CD4-positive, alpha-beta T cell treated with Interleukin-10 for 1 hour (primary cell): ENCODE measurements at regions not wholly inside any gene's neighbourhood (a gene's known extent, or its start where the extent isn't known, plus 50 kb on each side); places are given as distances from the start of the nearest gene placed in this dataset.
"Not testable (repeated sequence)": the region's sequence is repeated elsewhere in the genome, so short reads cannot be mapped to it uniquely, and the experiment has no call there.

Source experiments
- DNase-seq: peaks from one replicate; pipeline ENCODE4 v3.0.0-alpha.2; 2020

DNA sequence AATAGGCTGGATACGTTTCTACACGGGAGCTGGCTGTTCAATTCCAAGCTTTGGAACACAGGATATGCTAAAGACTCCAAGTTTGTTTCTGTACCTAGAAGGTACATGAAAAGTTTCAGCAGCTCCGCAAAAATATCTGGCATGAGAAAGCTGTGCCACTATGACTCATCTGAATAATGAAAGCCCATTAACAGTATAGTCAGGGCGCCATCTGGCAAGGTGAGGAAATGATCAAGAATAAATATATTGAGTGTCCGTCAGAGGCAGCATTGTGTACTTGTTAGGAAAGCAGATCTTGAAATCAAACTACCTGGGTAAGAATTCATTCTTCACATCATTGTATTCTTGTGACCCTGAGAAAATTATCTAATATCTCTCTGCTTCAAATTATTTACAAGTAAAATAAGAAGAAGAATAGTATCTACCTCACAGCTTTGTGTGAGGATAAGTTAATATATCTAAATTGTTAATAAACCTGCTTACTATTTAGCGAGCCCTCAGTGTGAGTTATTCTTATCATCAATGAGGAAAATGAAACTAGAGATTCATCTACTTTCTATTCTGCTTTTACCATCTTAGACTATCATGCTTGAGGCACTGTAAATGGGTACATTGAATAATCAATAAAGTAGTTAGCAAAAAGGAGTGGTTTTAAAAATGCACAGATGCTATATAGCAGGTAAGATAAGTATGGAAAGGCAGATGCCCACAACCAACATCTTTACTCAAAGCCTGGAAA, 53.5 kb downstream of the FSCB start:
- no peak for DNase-seq

DNA sequence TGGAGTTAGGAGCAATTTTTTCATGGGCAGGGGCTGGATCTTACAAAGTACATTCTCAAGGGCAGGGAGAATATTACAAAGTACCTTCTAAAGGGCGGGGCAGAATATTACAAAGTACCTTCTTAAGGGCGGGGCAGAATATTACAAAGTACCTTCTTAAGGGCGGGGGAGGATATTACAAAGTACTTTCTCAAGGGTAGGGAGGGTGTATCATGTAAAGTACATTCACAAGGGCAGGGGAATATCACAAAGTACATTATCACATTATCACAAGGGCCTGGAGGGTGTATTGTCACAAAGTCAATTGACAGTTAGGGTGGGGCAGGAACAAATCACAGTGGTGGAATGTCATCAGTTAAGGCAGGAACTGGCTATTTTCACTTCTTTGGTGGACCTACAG, 56.9 kb downstream of the FSCB start:
- DNase-seq: not testable (repeated sequence)

DNA sequence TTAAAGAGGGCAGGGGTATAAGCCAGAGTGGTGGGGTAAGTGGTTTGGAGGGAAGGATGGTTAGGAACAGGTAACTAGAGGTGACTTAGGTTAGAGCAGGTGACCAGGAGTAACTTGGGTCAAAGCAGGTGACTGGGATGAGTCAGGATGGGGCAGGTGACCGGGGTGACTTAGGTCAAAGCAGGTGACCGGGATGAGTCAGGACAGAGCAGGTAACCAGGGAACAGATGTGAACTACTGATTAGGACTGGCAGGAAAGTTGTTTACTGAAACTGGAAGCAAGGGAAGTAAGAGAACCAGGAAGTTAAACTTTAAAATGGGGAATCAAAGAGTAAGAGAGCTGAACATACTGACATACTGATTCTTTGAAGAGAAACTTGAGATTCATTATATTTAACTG, 57.4 kb downstream of the FSCB start:
- no peak for DNase-seq

DNA sequence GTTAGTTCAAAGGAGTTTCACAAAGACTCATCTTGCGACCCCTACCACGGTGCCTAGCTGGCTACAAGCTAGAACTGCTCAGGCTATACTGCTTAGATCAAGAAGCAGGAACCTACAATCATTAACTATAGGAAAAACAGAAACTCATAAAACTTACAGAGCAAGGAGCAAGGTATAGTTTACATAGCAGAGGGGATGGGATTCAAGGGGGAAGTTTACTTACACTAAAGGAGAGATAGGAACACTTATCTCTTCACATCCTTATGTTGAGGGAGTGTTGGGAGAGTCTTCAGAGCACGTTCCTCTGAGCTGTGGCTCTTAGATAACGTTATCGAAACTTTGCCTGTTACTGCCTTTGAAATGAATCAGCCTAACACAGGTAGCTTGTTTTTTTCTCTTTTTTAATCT, 58.1 kb downstream of the FSCB start:
- no peak for DNase-seq

DNA sequence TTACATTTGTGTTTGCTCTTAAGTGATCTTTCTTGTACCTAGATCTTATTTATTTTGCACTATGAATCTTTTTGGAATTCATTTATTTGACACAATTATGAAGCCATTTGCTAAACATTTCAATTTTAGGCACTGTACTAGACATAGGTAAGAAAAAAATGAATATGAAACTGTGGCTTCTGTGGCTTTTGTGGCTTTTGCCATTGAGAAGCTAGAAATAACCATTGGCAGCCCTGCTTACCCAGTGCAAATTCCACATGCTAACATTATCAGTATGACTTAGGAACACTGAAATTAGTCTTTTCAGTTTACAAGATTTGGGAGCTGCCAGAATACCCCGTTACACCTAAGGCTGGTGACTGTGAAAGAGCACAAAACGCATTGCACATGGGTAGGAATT, 60.1 kb downstream of the FSCB start:
- no peak for DNase-seq

DNA sequence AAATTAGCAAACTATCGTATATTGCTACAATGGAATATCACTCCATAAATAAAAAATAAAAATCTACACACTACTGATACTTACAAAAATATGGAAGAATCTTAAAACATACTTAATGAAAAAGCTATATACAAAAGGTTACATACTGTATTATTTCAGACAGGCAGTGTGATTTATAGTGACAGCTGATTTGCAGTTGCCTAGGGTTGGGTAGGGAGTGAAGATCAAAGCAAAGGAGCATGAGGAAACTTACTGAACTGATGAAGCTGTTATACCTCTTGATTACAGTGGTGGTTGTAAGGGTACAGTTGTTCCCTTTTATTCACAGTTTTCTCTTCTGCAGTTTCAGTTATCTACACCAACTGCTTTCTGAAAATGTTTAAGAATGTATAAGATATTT, 62.6 kb downstream of the FSCB start:
- DNase-seq: no peak

DNA sequence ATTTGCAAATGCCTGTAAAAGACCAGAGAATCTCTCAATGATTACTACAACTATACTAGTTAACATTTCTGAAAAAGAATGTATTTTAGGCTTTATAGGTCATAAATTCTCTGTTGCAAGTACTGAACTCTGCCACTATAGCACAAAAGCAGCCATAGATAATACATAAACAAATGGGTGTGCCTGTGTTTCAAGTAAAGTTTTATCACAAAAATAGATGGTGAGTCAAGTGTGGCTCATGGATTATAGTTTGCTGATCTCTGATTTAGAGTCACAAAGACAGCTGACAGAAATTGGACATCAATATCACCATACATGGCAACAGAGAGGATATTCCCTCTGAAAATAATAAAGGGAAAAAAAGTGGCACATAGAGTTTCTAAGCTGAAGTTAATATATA, 68.1 kb downstream of the FSCB start:
- no peak for DNase-seq

DNA sequence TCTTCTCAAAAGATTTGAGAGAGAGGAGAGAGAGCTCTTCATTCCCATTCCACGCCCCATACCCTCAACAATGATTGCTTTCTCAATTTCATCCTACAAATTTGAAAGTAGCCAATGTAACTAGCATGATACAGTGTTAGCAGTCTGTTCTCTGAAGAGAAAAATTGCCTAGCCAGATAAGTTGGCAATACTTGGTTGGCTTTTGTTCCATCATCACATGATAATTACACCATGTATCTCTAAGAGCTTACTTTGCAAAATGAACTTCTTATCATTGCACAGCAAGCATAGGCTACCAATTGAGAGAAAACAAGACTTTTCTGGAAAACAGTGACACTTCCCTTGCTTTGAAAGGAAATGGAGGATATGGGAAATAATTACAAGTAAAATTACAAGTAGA, 68.9 kb downstream of the FSCB start:
- DNase-seq: no peak

DNA sequence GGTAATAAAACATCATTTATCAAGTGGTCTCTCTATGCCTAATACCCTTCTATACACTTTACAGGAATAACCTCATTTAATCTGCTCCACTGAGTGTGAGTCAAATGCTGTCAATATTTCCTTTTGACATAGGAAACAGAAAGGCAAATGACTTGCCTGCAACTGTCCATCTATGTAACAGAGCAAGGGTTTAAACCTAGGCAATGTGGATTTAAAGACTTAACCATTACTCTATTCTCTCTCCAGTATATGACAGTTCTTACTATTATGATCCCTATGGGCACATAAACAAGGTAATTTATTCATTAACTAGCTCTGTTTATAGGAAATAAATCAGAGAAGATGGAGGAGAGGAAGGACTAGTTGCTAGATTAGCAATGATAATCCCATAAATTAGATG, 70.6 kb downstream of the FSCB start:
- no peak for DNase-seq

DNA sequence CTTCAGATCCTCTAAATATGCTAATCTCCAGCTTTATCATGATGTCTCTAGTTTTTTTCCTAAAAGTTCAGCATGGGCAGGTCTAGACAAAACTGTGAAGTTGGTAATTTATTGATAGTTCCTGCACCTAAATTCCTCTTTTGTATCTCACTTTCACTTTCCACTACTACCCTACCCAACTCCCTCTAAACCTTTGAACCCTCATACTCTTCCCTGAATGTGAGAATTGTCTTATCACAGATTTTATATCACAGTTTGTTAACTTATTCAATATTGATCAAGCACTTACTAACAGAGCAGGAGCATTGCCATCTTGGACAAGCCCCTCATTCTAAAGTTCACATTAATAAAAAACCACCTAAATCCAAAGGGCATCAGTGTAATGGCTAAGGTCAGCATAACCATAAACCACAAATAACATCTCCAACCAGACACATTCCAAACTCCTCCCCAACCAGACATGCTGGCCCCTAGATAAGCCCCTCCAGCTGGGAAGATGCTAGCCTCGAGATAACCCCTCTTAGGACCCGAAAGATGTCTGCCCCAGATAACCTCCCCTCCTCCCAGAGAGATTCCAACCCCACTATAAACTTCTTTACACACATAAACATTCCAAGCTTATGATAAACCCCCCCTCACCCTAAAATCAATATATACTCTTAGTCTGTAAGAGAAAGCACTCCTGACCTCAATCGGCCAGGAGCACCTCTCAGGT, 78.7 kb downstream of the FSCB start:
- no peak for DNase-seq

DNA sequence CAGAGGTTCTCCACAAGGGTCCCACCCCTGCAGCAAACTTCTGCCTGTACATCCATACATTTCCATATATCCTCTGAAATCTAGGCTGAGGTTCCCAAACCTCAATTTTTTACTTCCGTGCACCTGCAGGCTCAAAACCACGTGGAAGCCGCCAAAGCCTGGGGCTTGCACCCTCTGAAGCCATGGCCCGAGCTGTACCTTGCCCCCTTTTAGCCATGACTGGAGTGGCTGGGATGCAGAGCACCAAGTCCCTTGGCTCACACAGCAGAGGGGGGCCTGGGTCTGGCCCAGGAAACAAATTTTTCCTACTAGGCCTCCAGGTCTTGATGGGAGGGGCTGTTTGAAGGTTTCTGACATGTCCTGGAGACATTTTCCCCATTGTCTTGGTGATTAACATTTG, 84.4 kb downstream of the FSCB start:
- DNase-seq: no peak

DNA sequence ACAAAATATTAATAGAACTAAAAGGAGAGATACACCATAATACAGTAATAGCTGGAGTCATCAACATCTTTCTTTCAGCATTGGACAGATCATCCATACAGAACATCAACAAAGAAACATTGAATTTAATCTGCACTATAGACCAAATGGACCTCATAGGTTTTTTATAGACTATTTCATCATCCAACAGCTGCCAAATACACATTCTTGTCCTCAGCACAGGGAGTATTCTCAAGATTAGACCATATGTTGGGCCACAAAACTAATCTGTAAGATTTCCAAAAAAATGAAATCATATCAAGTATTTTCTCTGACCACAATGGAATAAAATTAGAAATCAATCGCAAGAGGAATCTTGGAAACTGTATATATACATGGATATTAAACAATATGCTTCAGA, 86.9 kb downstream of the FSCB start:
- no peak for DNase-seq

DNA sequence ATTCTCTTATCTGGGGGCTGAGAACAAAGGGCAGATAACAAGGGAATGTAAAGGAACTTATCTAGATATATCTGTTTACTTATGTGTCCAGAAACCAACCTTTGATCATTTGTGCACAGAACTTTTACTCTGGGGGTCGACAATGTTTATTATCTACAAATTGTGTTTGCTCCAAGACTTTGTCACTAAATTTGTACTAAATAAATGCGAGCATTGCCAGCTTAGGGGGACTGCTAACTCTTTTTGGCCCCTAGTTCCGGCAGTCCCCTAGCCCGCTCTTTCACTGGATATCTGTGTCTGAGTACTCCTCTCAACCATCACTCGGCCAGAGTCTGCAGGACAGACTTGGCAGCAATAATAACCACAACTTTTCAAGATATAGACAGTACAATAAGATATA, 88.2 kb downstream of the FSCB start:
- DNase-seq: no peak

DNA sequence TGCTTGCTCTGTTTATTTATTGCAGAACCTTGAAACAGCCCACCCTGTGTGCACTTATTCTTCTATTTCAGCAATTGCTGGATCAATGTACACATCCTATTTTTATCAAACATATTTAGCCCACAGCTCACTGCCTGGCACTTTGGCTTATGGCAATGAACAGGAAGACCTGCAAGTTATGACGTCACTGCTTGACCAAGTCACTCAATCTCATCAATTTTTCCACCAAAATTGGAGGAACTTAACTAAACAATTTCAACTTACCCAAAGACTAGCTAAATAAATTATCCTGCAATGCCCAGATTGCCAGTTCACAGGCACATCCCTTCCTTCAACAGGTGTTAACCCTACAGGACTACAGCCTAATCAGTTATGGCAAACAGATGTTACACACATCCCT, 89.3 kb downstream of the FSCB start:
- DNase-seq: no peak

DNA sequence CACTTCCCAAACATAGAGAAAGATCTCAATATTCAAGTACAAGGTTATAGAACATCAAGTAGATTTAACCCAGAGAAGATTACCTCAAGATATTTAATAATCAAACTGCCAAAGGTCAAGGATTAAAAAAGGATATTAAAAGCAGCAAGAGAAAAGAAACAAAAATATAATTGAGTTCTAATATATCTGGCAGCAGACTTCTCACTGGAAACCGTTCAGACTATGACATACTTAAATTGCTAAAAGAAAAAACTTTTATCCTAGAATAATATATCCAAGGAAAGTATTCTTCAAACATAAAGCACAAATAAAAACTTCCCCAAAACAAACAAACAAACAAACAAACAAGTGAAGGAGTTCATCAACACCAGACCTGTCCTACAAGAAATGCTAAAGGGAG, 92.4 kb downstream of the FSCB start:
- DNase-seq: no peak

DNA sequence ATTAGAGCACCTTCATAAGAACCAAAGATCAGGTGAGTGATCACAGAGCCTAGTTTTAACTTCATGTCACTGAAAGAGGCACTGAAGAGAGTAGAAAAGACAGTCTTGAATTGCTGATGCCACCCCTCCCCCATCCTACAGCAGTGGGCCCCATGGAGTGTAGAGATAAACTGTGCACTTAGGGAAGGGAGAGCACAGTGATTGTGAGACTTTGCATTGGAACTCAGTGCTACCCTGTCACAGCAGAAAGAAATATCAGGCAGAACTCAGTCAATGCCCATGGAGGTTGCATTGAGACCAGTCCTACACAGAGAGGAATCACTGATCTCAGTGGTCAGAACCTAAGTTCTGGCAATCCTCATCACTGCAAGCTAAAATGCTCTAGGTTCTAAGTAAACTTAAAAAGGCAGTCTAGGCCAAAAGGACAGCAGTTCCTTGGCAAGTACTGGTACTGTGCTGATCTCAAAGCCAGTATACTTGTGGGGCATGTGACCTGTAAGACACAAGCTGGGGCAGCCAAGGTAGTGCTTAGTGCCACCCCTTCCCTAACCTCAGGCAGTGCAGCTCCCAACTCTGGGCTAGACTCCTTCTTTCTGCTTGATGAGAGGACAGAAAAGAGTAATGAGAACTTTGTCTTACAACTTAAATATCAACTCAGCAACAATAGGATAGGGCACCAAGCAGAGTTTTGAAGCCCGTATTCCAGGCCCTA, 94.1 kb downstream of the FSCB start:
- DNase-seq: no peak

DNA sequence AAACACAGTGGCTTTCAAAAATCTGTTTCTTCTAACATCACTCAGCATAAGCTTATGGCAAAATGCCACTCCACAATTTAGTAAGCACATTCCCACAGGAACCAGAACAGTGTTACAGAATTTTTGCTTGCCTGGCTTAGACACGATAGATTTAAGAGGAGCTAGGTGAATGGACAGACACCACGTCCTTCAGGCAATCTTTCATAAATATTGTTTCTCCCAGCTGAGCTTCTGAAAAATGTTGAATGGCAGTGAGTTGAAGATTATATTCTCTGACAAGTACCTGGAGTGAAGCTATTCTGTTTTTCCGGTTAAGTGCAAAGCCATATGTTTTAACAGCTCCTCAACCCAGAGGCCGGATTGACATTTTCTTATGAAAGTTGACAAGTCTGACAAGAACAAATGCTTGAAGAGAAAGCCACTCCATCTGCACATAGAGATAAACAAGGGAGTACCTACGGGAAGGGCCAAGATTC, 102.0 kb downstream of the FSCB start:
- DNase-seq: no peak

DNA sequence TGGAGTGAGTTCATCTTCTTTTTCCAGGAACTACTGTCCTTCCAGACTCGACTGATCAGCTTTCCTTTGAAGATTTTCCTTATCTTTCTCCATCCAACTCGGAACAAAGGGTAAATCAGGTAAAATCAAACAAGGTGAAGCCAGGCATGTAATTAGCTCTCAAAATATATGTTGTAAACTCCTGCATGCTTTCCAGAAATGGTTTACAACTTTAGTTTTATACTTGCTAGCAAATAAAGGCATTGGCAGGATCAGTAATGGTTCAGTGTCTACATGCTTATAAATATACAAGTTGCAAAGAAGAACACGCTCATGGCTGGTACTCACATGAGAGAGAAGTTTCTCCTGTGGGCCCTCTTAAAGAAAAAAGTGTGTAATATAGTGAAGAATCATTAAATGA, 102.5 kb downstream of the FSCB start:
- DNase-seq: no peak

DNA sequence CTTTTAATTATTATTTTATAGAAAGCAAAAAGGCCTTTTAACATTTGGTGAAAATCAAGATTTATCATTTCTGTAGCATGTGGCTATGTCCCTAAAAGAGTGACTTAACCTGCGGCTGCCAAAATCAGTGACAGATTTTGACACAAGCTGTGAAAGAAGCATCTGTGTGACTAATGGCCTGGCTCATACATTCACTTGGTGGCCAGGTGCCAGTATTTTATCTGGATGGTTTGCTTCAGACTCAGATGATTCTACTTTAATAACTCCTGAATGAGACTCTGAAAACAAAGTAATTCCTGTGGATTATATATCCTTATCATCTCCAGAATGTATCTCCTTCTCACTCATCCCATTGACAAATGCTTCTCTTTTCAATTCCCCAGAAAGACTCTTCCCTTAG, 103.0 kb downstream of the FSCB start:
- no peak for DNase-seq

DNA sequence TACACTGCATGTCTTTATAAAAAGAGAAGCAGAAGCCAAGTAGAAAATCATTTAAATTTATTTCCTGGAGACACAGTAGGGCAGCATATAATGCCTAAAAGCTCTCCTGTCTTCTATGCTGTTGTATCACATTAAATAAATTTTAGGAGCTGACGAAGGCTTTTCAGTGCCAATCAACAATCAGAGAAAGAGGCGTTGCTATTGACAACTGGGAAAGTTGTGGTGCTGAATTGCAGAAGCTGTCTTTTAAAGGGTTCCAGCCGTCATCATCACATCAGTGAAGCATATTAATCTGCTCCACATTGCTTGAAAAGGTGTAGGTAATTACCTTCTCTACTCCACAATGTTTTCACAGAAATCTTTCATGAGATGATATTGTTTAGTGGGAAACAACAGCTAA, 103.9 kb downstream of the FSCB start:
- DNase-seq: no peak

DNA sequence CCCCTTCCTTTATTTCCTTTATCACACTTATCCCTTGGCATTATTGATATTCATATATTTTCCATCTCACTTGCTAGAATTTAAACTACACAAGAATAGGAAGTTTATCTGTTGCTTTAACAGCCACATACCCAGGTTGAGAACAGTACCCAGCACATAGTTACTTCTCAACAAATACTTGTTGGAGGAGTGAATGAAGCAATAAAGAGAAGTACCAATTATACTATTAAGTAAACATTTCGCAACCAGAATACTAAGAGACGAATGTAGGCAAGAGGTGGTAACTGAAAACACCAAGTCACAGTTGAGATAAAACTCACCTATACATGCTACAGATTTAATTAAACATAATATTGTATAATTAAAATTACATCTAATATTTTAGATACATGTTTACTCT, 110.9 kb downstream of the FSCB start:
- no peak for DNase-seq

DNA sequence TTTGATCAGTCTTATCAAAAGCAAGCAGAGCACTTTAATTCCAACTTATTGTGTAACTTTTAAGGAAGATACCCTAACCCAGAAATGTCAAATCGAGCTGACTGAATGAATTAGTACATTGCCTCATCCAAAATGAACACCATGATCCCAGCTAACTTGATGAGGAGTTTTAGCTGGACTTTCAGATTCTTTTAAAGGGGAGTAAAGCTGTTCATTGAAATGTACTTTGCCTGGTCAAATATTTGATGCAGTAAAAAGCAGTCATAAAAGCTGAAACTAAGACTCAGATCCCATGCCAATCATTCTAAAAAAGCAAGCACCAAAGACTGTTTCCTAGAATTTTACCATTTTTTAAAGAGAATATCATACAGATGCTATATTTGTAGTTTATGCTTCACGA, 114.1 kb downstream of the FSCB start:
- no peak for DNase-seq

DNA sequence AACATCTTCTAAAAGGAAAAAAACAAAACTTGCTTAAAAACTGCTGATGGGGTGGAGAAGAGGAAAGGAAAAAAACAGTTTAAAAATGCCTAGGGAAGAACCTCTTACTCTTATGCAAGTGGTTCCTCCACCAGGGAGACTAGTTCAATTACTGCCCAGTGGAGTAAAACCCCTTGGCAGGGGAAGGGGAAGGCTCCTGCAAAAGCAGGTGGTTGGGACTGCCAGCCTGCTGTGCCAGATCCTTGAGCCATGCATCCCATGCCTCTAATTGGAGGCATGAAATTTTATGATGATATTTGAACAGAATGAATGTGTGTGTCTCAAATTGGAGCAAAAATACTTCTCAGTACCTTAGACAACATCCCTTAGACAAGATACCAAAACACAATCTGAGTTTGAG, 118.8 kb downstream of the FSCB start:
- no peak for DNase-seq

DNA sequence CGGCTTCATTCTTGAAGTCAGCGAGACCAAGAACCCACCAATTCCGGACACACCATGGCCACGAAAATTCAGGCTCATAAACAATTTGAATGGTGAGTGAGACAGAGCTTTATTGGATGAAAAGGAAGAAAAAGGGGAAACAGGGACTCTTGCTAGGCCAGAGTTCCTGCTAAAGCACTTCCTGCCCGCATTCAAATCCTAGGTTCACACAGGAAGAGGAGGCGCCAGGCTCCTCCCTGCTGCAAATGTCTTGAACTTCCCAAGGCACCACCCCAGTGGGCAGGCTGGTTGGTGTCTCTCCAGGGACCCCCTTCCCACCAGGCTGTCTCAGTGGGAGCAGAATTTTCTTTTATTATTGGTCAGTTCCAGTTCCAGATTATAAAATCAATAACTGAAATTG, 121.2 kb downstream of the FSCB start:
- no peak for DNase-seq
